ENCODE measurements at regions not wholly inside any gene's neighbourhood (a gene's known extent, or its start where the extent isn't known, plus 50 kb on each side); places are given as distances from the start of the nearest gene placed in this dataset.

DNA sequence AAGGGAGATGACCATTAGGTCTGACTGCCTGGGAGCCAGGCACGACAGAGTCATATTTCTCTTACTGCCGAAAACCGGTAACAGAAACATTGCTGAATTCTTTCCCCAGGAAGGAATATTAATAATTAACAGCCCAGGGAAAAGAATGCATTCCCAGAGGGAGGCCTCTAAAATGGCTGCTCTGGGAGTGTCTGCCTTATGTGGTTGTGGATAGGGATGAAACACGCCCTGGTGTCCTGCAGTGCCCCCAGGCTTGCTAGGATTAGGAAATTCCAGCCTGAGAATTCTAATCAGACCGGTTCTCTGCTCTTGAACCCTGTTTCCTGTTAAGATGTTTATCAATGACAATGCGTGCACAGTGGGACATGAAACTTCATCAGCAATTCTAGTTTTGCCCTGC is 226.7 kb downstream of the GPAM start:
- in situ Hi-C loops (cut with MboI; ENCODE audit: low sequenced_read_pairs, unreplicated experiment): no loop called here
- TF ChIP-seq, protein P1, sequence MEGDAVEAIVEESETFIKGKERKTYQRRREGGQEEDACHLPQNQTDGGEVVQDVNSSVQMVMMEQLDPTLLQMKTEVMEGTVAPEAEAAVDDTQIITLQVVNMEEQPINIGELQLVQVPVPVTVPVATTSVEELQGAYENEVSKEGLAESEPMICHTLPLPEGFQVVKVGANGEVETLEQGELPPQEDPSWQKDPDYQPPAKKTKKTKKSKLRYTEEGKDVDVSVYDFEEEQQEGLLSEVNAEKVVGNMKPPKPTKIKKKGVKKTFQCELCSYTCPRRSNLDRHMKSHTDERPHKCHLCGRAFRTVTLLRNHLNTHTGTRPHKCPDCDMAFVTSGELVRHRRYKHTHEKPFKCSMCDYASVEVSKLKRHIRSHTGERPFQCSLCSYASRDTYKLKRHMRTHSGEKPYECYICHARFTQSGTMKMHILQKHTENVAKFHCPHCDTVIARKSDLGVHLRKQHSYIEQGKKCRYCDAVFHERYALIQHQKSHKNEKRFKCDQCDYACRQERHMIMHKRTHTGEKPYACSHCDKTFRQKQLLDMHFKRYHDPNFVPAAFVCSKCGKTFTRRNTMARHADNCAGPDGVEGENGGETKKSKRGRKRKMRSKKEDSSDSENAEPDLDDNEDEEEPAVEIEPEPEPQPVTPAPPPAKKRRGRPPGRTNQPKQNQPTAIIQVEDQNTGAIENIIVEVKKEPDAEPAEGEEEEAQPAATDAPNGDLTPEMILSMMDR (IDR thresholded peaks at IDR 0.05; ENCODE audit: borderline replicate concordance, control extremely low read depth, extremely low read depth, insufficient read depth, missing control alignments): no peak
- DNase-seq (ENCODE audit: low spot score): no peak

DNA sequence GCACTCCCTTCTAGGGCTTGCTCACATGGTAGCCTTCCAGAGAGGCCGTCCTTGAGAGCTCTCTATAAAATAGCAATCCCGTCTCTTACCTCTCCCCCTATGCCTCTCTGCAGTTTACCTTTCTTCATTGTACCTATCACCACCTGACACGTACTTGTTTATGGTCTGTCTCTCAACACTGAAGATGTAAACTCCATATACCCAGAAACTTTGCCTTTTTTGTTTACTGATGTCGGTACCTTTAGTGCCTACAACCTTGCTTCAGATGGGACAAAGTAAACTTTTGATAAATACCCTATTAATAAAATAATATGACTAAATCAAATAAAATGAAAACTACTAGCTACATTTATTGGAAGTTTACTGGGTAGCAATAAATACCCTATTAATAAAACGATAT is 220.6 kb downstream of the GPAM start:
- TF ChIP-seq, protein P1 (IDR thresholded peaks at IDR 0.05; ENCODE audit: borderline replicate concordance, control extremely low read depth, extremely low read depth, insufficient read depth, missing control alignments): no peak
- in situ Hi-C loops (cut with MboI; ENCODE audit: low sequenced_read_pairs, unreplicated experiment): no loop called here
- DNase-seq (ENCODE audit: low spot score): no peak

DNA sequence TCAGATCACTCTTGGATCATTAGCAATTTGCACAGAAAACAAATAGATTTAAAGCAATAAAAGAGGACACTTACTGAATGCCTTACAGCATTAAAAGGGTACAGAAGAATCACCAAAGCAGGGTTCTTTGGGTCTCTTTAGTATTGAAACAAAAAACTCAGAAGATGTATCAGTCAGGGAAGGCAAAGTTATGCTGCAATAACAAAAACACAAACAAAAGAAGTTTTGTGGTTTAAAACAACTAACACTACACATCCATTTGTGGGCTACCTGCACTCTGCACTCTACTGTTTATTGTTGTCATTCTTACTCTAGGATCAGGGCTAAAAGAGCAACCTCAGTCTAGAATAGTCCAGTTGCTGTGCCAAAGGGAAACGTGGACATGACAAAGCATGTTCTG is 216.4 kb downstream of the GPAM start:
- no peak for DNase-seq (ENCODE audit: low spot score)
- TF ChIP-seq, protein P1 (IDR thresholded peaks at IDR 0.05; ENCODE audit: borderline replicate concordance, control extremely low read depth, extremely low read depth, insufficient read depth, missing control alignments): no peak
- in situ Hi-C loops (cut with MboI; ENCODE audit: low sequenced_read_pairs, unreplicated experiment): no loop called here

DNA sequence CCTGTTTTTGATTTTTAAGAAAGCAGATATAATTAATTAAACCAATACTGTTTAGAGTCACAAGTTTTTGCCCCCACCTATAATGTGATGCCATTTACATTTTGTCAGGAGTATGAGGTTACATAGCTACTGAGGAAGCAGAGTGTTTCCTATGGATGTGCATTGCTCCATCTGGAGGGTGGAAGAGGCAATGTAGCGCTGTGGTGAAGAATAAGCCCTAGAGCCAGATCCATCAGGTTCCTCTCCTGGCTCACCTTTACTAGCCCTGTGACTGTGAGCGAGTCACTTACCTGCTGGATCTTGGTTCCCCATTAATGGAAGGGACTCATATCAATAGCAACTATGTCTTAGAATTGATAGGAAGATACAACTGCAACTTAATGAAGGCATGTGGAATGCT is 216.0 kb downstream of the GPAM start:
- in situ Hi-C loops (cut with MboI; ENCODE audit: low sequenced_read_pairs, unreplicated experiment): no loop called here
- no peak for DNase-seq (ENCODE audit: low spot score)

DNA sequence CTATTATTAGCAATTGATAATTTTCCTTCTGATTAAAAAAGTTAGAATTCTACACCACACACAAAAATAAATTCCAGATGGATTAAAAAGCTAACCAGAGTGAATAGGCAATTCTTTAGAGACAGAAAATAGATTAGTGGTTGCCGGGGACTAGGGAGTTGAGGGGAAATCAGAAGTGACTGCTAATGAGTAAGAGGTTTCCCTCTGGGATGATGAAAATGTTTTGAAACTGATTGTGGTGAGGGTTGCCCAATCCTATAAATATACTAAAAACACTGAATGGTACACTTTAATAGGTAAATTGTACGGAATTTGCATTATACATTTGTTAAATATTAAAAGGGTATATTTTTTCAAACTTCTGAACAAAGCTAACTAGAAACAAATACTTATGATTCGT is 214.9 kb downstream of the GPAM start:
- in situ Hi-C loops (cut with MboI; ENCODE audit: low sequenced_read_pairs, unreplicated experiment): no loop called here
- DNase-seq (ENCODE audit: low spot score): no peak
- TF ChIP-seq, protein P1 (IDR thresholded peaks at IDR 0.05; ENCODE audit: borderline replicate concordance, control extremely low read depth, extremely low read depth, insufficient read depth, missing control alignments): no peak

More for the DNA sequence above, 216.0 kb downstream of the GPAM start:
- TF ChIP-seq, protein P1 (IDR thresholded peaks at IDR 0.05; ENCODE audit: borderline replicate concordance, control extremely low read depth, extremely low read depth, insufficient read depth, missing control alignments): no peak

DNA sequence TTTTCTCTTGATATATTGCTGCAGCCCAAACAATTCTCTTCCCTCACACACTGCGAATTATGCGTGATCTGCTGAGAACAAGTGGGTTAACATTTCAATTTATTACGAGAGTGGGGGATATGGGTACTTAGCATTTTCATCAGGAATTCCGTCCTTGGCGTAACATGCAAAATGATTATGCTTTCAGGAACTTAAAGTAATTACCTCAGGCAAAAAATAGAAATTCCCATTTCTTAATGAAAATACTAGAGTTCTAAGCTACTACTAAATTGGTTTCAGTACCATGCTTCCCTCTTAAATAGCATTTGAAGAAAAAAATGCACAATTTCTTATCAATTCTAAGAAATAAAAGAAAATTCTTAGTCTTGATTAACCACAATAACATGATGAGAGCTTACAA is 213.5 kb downstream of the GPAM start:
- in situ Hi-C loops (cut with MboI; ENCODE audit: low sequenced_read_pairs, unreplicated experiment): no loop called here
- TF ChIP-seq, protein P1 (IDR thresholded peaks at IDR 0.05; ENCODE audit: borderline replicate concordance, control extremely low read depth, extremely low read depth, insufficient read depth, missing control alignments): no peak
- DNase-seq (ENCODE audit: low spot score): no peak

DNA sequence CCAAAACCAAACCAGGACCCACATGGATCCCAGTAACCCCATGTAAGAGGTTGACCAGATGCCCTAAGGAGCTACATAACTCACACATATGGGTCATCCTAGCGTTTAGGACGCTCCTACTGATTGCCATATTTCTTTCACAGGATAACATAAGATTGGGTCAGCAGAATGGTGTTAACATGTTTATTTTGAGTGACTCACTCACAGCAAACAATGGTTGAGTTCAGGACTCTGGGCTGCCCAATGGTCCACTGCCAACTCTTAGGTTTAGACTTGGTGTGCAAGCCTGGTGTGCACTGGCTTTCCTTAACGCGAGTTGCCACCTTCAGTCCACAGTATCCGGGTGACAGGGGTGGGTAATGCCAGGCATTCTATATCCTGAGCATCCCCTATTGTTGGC is 211.5 kb downstream of the GPAM start:
- in situ Hi-C loops (cut with MboI; ENCODE audit: low sequenced_read_pairs, unreplicated experiment): no loop called here
- TF ChIP-seq, protein P1 (IDR thresholded peaks at IDR 0.05; ENCODE audit: borderline replicate concordance, control extremely low read depth, extremely low read depth, insufficient read depth, missing control alignments): no peak
- no peak for DNase-seq (ENCODE audit: low spot score)

All from GM13976 (cell line).